ENCODE measurements at regions not wholly inside any gene's neighbourhood (a gene's known extent, or its start where the extent isn't known, plus 50 kb on each side); places are given as distances from the start of the nearest gene placed in this dataset.
"Not testable (repeated sequence)": the region's sequence is repeated elsewhere in the genome, so short reads cannot be mapped to it uniquely, and the experiment has no call there.

DNA sequence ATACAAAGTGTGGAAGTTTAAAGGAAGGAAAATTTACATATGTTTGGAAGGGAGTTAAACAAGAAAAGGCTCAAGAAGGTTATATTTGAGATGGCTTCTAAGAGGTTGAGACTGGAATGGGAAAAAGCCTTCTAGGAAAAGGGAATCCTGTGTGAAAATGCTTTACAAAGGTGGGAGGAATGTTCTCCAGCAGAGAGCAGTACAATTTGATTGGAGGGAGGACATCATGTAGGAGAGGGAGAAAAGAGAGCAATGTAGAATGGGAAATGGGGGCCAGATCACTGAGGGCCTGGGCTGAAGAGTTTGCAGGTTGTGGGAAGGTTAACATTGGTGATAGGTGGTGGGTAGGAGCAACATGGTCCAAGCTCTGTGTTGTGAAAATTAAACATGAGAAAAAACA lies 366.9 kb downstream of the XPNPEP1 start:
- DNase-seq, result no peak
- H3K9me3 ChIP-seq, result no peaks in the 10 kb centered on the region

DNA sequence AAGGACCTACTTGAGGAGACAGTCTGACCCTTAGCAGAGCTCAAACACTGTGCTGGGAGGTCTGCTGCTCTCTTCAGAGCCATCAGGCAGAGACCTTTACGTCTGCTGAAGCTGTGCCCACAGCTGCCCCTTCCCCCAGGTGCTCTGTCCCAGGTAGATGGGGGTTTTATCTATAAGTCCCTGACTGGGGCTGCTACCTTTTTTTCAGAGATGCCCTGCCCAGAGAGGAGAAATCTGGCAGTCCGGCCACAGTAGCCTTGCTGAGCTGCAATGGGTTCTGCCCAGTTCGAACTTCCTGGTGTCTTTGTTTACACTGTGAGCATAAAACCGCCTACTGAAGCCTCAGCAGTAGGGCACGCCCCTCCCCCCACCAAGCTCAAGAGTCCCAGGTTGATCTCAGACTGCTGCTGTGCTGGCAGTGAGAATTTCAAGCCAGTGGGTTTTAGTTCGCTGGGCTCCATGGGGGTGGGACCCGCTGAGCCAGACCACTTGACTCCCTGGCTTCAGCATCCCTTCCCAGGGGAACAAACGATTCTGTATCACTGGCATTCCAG lies 381.2 kb downstream of the XPNPEP1 start:
- H3K4me1 ChIP-seq; H3K27me3 ChIP-seq; H3K36me3 ChIP-seq; H3K9me3 ChIP-seq; H3K4me3 ChIP-seq (ENCODE audit: low read depth, low read length); DNase-seq: not testable (repeated sequence)

More for the DNA sequence above, 366.9 kb downstream of the XPNPEP1 start:
- no peaks in the 10 kb centered on the region for H3K27me3 ChIP-seq
- H3K4me1 ChIP-seq, result no peaks in the 10 kb centered on the region
- TF ChIP-seq, protein P1, sequence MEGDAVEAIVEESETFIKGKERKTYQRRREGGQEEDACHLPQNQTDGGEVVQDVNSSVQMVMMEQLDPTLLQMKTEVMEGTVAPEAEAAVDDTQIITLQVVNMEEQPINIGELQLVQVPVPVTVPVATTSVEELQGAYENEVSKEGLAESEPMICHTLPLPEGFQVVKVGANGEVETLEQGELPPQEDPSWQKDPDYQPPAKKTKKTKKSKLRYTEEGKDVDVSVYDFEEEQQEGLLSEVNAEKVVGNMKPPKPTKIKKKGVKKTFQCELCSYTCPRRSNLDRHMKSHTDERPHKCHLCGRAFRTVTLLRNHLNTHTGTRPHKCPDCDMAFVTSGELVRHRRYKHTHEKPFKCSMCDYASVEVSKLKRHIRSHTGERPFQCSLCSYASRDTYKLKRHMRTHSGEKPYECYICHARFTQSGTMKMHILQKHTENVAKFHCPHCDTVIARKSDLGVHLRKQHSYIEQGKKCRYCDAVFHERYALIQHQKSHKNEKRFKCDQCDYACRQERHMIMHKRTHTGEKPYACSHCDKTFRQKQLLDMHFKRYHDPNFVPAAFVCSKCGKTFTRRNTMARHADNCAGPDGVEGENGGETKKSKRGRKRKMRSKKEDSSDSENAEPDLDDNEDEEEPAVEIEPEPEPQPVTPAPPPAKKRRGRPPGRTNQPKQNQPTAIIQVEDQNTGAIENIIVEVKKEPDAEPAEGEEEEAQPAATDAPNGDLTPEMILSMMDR (IDR thresholded peaks at IDR 0.05; ENCODE audit: low read depth, low read length), result no peak
- no peak overlapping the region for H3K4me3 ChIP-seq (ENCODE audit: low read depth, low read length)
- no peaks in the 10 kb centered on the region for H3K36me3 ChIP-seq

DNA sequence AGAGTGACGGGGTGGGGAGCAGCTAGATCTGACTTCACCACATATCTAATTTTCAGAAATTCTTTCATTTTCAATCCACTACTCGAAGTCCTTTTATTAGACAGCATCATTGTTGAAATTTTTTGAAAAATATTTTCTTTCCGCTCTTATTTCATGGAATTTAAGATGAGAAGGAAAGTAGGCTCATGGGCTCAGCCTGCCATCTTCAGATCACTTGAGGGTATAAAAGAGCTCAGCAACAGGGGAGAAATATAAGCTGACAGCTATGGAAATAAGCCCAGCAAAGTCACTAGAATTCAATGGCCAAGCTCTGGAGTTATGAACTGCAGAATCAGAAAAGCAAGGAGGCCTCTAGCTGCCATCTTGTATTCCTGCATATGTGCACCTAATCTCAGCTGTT lies 389.1 kb downstream of the XPNPEP1 start:
- no peaks in the 10 kb centered on the region for H3K9me3 ChIP-seq
- H3K27me3 ChIP-seq, result no peaks in the 10 kb centered on the region
- no peaks in the 10 kb centered on the region for H3K36me3 ChIP-seq
- TF ChIP-seq, protein P1 (IDR thresholded peaks at IDR 0.05; ENCODE audit: low read depth, low read length), result no peak
- H3K4me1 ChIP-seq, result no peaks in the 10 kb centered on the region
- H3K4me3 ChIP-seq (ENCODE audit: low read depth, low read length), result no peak overlapping the region
- no peak for DNase-seq

DNA sequence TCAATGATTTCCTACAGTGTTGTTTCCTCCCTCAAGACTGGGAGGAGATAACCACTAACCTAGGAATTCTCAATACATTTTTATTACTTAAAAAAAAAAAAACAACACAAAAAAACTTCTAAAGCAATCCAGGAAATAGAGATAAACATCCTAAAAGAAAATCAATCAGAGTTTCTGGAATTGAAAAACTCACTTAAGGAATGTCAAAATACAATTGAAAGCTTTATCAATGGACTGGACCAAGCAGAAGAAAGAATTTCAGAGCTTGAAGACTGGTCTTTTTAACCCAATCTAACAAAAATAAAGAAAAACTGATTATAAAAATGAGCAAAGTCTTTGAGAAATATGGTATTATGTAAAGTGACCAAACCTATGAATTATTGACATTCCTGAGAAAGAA lies 394.1 kb downstream of the XPNPEP1 start:
- H3K4me1 ChIP-seq, result no peaks in the 10 kb centered on the region
- H3K9me3 ChIP-seq, result no peaks in the 10 kb centered on the region
- DNase-seq, result no peak
- no peak overlapping the region for H3K4me3 ChIP-seq (ENCODE audit: low read depth, low read length)
- H3K36me3 ChIP-seq, result no peaks in the 10 kb centered on the region
- H3K27me3 ChIP-seq, result no peaks in the 10 kb centered on the region
- TF ChIP-seq, protein P1 (IDR thresholded peaks at IDR 0.05; ENCODE audit: low read depth, low read length), result no peak

DNA sequence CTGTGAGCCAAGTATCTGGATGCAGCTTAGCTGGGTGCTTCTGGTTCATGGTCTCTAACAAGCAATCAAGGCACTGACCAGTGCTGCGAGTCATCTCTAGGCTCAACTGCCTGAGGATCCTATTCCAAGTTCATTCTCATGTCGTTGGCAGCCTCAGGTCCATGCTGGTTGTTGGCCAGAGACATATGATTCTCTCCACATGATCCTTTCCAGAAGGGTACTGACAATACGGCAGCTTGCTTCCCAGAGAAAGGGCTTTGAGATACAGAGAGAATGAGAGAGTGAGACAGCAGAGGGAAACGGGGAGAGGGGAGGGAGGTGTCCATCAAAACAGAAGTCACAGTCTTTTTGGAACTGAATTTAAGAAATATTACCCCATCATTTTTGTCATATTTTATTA lies 405.6 kb downstream of the XPNPEP1 start:
- Histone ChIP-seq H3K4me3 (ENCODE audit: low read depth, low read length) (no peak overlapping the region), H3K9me3 (no peaks in the 10 kb centered on the region), H3K27me3 (no peaks in the 10 kb centered on the region), H3K36me3 (no peaks in the 10 kb centered on the region), H3K4me1 (no peaks in the 10 kb centered on the region)
- no peak for DNase-seq
- TF ChIP-seq, protein P1 (IDR thresholded peaks at IDR 0.05; ENCODE audit: low read depth, low read length), result no peak

DNA sequence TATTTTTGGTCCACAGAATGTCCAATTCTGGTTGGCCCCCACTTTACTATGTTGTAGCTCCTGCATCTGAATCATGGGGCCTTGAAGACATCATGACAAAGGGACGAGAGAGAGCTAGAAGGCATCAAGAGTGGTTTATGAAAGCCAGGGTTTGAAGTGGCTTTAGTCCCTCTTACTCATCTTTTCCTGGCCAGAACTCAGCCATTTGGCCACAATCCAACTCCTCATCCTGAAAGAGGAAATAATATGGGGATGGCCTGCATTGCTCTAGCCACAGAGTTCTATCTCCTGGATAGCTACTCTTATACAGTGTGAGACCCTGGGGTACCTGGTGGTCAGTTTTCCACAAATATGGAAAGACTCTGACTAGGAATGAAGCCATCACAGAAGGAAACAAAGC lies 418.9 kb downstream of the XPNPEP1 start:
- no peaks in the 10 kb centered on the region for H3K36me3 ChIP-seq

More for the DNA sequence above, 418.9 kb downstream of the XPNPEP1 start:
- peak; percentile 4 for DNase-seq
- TF ChIP-seq, protein P1 (IDR thresholded peaks at IDR 0.05; ENCODE audit: low read depth, low read length), result no peak
- no peaks in the 10 kb centered on the region for H3K9me3 ChIP-seq
- no peaks in the 10 kb centered on the region for H3K27me3 ChIP-seq
- H3K4me3 ChIP-seq (ENCODE audit: low read depth, low read length), result no peak overlapping the region
- H3K4me1 ChIP-seq, result no peaks in the 10 kb centered on the region
